WTC11 (cell line): ENCODE measurements at regions not wholly inside any gene's neighbourhood (a gene's known extent, or its start where the extent isn't known, plus 50 kb on each side); places are given as distances from the start of the nearest gene placed in this dataset.

Source experiments
- FOXK1 ChIP-seq: sonication (generic); formaldehyde crosslinking; IDR thresholded peaks from 2 replicates; pipeline ENCODE4 v1.8.0; 2022; ENCODE audit warnings: mild to moderate bottlenecking, moderate library complexity, missing genetic modification reagents
- NFYB ChIP-seq: sonication (generic); formaldehyde crosslinking; conservative IDR thresholded peaks from 2 replicates; pipeline ENCODE4 v1.8.0; 2022; ENCODE audit warnings: low read depth, missing genetic modification reagents
- RELA ChIP-seq: sonication (generic); formaldehyde crosslinking; IDR thresholded peaks from 2 replicates; pipeline ENCODE4 v1.8.1; 2022; ENCODE audit warnings: missing genetic modification reagents, mild to moderate bottlenecking, borderline replicate concordance
- SP1 ChIP-seq: sonication (generic); formaldehyde crosslinking; conservative IDR thresholded peaks from 2 replicates; pipeline ENCODE4 v1.8.1; 2022; ENCODE audit warnings: missing genetic modification reagents

DNA sequence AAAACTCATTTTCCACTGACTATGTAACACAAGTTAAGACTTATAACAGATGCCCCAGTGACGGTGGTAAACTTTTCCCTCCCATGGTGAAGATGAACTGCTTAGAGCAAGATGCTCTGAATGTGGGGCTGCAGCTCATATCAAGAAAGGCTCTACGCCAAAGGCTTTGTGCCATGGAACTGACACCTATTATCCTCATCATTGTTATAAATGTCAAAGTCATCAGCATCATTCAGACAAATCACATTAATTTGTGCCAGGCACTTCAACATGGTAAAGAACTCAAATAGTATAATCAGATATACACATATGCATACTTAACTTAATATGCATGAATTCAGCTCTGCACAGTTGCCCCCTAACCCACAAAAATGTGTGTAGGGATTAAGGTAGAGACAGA, 305.9 kb upstream of the ATP10B start:
- no peak for TF ChIP-seq RELA (CRISPR knock-in tag)
- no peak for TF ChIP-seq NFYB
- TF ChIP-seq SP1 = no peak
- TF ChIP-seq FOXK1 = no peak
